Omental fat pad (tissue), 3 donors: ENCODE measurements at regions not wholly inside any gene's neighbourhood (a gene's known extent, or its start where the extent isn't known, plus 50 kb on each side); places are given as distances from the start of the nearest gene placed in this dataset.

Source experiments
- ATAC-seq: fragments of 150-250 bp; one replicate; pipeline ENCODE4 v1.9.1; 2016; ENCODE audit warnings: mild to moderate bottlenecking, moderate library complexity; ENCODE audit not compliant: low FRiP score
- DNase-seq: peaks from one replicate; pipeline ENCODE4 v3.0.0-alpha.2; 2019; ENCODE audit warnings: low spot score
- TF ChIP-seq, protein P1 (sequence below), 3 donors: fragments of 450-650 bp; IDR thresholded peaks; one replicate each; pipeline ENCODE4 v1.5.1; 2016 to 2017; ENCODE audit warnings: antibody characterized with exemption in 3 of 3, mild to moderate bottlenecking in 3 of 3, moderate library complexity in 2 of 3

DNA sequence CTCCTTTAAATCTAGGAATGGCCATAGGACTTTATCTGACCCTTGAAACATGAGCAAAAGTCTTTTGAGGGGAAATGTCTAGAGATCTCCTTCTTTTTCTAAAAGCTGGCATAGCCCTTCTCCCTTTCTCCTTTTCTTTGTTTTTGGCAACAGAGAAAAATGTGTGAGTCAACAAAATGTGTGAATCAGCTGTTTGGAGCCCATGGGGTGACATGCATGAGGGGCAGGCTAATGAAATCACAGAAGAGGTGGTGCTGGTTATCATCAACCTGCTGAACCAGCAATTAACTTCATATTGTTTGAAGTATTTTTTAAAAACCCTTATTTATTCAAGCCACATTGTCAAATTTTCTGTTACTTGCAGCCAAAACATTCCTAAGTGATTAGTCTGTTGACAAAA lies 132.3 kb downstream of the CCDC59 start:
- TF ChIP-seq, protein P1, sequence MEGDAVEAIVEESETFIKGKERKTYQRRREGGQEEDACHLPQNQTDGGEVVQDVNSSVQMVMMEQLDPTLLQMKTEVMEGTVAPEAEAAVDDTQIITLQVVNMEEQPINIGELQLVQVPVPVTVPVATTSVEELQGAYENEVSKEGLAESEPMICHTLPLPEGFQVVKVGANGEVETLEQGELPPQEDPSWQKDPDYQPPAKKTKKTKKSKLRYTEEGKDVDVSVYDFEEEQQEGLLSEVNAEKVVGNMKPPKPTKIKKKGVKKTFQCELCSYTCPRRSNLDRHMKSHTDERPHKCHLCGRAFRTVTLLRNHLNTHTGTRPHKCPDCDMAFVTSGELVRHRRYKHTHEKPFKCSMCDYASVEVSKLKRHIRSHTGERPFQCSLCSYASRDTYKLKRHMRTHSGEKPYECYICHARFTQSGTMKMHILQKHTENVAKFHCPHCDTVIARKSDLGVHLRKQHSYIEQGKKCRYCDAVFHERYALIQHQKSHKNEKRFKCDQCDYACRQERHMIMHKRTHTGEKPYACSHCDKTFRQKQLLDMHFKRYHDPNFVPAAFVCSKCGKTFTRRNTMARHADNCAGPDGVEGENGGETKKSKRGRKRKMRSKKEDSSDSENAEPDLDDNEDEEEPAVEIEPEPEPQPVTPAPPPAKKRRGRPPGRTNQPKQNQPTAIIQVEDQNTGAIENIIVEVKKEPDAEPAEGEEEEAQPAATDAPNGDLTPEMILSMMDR (IDR thresholded peaks at IDR 0.05): no peak
- no peak for ATAC-seq
- no peak for DNase-seq

DNA sequence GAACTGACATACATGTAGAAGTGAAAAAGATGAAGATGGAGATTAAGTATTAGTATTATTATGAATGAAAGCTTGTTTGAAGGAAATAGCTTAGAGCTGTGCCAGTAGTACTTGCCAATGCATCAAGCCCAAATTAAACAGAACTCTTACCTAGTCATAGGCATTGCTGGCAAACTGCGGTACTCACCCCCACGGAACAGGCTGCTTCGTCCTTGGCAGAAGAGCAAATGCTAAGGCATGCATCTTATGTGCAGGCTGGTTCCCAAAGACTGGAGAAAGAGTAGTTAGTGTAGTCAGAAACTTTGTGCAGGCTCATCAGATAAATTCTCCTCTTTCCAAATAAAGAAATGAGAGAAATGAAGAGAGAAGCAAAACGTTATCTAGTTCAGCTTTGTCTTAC lies 134.8 kb downstream of the CCDC59 start:
- TF ChIP-seq, protein P1 (IDR thresholded peaks at IDR 0.05): no peak
- DNase-seq (no peak), ATAC-seq (no peak)

GRCh38 chr12:82216475-82216874 lies 141.7 kb downstream of the CCDC59 start:
- TF ChIP-seq, protein P1 (IDR thresholded peaks at IDR 0.05): no peak
- DNase-seq: no peak
- no peak for ATAC-seq

DNA sequence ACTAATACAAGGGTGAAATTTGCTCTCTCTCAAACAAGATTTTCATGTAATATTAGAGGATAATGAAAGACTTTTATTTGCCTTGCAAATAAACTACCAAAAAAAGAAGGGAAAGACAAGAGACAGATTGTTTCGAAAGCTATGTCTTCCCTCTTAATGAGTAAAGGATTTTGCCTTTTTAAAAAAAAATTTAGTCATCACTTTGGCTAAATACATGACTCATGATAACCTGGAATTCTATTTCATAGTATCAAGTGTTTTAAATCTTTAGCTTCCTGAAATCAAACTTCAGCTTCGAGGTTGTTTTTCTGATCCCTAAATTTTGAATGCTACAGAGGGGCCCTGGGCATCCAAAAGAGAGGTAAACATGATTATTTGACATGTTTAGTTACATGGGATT lies 144.4 kb downstream of the CCDC59 start:
- TF ChIP-seq, protein P1 (IDR thresholded peaks at IDR 0.05): no peak
- DNase-seq (no peak), ATAC-seq (no peak)

DNA sequence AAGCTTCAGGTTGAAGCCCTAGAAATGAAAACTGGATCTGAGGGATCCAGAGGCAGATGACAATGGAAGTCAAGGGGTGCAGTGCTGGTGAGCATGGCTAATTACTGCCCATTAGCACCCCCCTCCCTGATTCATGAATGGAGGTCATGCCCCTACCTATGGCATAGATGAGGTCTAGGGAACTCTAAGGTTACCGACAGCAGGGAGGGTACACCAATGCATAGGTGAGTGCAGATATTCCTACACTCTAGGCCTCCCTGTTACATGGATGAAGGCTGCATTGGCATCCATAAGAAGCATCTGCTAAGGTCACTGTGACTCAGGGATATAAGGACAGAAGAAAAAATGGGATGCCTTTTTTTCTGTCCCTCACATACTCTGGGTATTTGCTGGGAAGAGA lies 147.3 kb downstream of the CCDC59 start:
- ATAC-seq (no peak), DNase-seq (no peak)
- TF ChIP-seq, protein P1 (IDR thresholded peaks at IDR 0.05): no peak

DNA sequence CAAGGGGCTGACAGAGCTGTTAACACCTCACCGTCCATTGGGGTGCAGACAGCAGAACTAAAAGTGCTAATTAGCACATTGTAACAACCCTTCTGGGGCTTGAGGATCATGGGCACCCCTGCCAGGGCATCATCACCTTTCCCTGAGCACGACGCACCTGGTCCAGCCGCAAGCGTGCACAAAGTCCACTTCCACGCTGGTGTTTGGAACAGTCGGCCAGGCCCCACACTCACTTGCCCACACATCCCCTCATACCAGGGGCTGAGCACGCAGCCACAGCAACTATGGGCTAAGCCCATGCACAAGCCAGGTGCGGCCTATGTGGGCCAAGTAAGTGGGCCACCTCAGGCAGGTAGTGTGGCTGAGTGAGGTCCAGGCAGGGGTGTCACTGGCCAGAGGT lies 148.7 kb downstream of the CCDC59 start:
- TF ChIP-seq, protein P1 (IDR thresholded peaks at IDR 0.05): no peak
- ATAC-seq: no peak
- DNase-seq: no peak

DNA sequence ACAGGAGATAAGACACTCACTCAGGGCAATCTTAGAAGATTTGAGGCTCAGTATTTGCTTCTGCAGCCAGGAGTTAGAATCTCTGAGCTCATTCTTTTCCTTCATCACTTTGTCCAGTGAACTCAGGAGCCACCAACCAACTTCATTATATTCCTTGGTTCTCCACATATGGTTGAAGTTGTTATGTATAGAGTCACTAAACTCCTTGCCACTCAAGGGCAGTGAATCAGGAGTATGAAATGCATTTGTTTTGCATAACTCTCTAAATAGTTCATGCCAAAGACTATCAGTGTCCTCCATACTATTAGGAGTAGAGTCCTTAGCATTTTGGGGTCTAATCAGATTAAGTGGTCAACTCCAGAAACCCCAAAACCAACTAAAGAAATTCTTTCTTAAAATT lies 150.6 kb downstream of the CCDC59 start:
- TF ChIP-seq, protein P1 (IDR thresholded peaks at IDR 0.05): no peak
- ATAC-seq (no peak), DNase-seq (no peak)
